Posterior cingulate gyrus (tissue), 11 donors: ENCODE measurements at regions not wholly inside any gene's neighbourhood (a gene's known extent, or its start where the extent isn't known, plus 50 kb on each side); places are given as distances from the start of the nearest gene placed in this dataset.
"Not testable (repeated sequence)": the region's sequence is repeated elsewhere in the genome, so short reads cannot be mapped to it uniquely, and the experiment has no call there.

Source experiments
- DNase-seq, 10 donors: peaks; one replicate each; pipeline versions ENCODE4 v3.0.0 to v3.0.0-alpha.2; 2020 to 2021; ENCODE audit warnings: mixed read lengths in 3 of 10
- intact Hi-C: fragments of 100-400 bp; cut with DNase I; formaldehyde crosslinking; loops from one replicate; pipeline ENCODE4 v1.15.1; 2023

DNA sequence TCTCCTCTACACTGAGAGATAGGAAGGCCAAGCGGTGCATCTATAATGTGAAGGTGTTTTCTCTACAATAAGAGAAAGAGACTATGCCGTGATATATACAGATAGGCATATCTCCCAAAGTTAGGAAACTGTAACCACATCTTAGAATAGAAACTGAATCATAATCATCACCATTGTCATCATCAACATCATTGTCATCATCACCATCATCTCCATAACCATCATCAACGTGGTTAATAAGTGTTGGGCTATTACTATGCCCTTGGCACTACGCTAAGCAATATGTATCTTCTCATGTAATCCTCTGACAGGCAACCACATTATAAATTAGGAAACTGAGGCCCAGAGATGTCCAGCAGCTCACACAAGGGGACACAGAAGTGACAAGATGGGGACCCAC is 369.9 kb downstream of the ANAPC1 start:
- DNase-seq, intact Hi-C loops: not testable (repeated sequence)

- DNase-seq, intact Hi-C loops: not testable (repeated sequence)
These were observed 366.8 kb downstream of the ANAPC1 start for GRCh38 chr2:111517050-111517720.

GRCh38 chr2:111517721-111518053 is 366.3 kb downstream of the ANAPC1 start:
- intact Hi-C loops, DNase-seq: not testable (repeated sequence)

DNA sequence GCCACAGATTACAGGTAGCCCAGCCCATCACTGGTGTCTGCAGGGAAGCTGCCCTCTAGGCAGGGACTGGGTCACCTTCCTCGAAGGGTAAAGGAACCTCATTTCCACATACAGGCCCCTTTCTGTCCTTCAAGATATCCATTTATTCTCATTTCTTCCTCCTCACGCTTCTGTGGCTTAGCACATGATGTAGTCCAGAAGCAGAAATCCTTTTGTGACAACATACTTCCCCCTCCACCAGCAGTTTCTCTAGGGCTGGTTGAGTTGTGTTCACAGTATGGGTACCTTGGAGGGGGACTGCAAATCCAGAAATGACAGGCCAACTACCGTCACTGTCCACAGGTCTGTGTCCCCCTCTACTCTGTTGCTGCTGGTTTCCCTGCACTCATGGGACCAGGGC is 364.9 kb downstream of the ANAPC1 start:
- intact Hi-C loops, result no loop called here
- DNase-seq, result no peak

GRCh38 chr2:111522231-111522768 is 361.7 kb downstream of the ANAPC1 start:
- no peak for DNase-seq
- intact Hi-C loops, result no loop called here

- intact Hi-C loops, result no loop called here
- peak in 1 of 10 donors; percentile 79 for DNase-seq
These were observed 361.0 kb downstream of the ANAPC1 start for GRCh38 chr2:111523009-111523408.

- DNase-seq, intact Hi-C loops: not testable (repeated sequence)
These were observed 359.0 kb downstream of the ANAPC1 start for GRCh38 chr2:111525026-111525425.

- DNase-seq, intact Hi-C loops: not testable (repeated sequence)
These were observed 357.9 kb downstream of the ANAPC1 start for GRCh38 chr2:111526041-111526639.

GRCh38 chr2:111527707-111528400 is 356.1 kb downstream of the ANAPC1 start:
- DNase-seq, intact Hi-C loops: not testable (repeated sequence)

- intact Hi-C loops, DNase-seq: not testable (repeated sequence)
These were observed 355.0 kb downstream of the ANAPC1 start for GRCh38 chr2:111529022-111529421.

GRCh38 chr2:111530239-111530965 is 353.6 kb downstream of the ANAPC1 start:
- intact Hi-C loops, DNase-seq: not testable (repeated sequence)

DNA sequence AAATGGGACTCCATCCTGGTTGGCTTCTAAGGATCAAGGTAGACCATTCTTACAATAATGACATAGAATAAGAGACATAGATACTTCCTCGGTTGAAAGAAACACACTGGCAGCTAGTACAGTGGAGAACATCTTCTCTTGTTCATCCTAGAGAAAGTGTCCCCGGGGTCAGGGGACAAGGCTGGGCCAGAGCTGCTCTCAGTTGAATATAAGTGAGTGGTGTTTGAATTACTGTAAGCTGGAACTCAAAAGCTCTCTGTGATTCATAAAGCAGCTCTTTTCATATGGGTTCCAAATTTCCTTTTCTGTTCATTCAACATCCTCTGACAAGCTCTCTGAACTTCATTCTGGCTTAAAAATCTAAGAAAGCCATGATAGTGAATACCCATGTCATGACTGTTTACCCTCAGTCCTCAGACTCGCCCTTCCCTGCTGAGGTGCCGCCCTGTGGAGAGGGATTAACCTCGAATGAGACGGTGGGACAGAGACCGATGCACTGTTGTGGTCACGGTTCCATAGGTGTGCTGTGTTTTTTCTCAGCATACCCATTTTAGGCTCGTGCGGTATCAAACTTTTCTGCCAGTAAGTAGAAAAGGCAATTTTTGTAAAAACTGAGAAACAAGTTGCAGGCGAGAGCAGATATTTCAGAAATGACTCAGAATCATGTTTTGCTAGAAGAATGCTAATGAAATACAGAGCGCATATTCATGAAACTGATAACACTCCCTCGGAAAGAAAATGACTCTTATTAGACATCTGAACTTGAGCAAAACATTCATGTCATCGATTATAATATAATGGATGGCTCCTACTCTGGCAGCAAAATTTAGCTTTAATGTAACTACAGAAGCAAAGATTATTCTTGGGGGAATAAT is 351.1 kb downstream of the ANAPC1 start:
- DNase-seq, intact Hi-C loops: not testable (repeated sequence)

DNA sequence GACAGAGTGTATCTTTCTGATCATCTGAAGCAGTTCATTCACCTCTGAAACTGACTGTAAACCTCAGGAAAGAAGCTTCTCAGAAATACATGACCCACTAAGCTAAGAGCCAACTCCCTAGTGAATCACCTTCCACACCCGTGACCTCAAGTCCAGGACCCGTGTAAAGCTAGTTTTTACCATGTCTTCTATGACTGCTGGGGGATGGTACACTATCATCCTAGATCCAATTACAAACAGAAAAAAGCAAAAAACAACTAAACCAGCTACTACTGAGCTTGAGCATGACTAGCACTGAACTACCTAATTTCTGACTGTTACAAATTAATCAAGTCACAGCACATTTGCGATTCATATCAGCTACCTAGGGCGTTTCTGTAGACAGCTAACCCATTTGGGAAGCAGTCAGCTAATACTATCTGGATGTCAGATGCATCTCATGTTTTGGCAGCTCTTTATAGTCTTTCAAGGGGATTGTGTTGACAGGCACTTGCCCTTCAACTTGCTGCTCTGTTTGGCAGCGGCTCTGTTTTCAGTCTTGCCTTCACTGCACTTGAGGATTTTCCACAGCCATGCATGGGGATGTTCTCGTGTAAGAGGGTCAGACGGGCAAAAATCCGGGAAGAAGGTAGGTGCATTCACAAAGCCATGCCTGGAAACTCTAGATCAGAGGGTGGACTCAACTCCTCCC is 350.3 kb downstream of the ANAPC1 start:
- DNase-seq, intact Hi-C loops: not testable (repeated sequence)

DNA sequence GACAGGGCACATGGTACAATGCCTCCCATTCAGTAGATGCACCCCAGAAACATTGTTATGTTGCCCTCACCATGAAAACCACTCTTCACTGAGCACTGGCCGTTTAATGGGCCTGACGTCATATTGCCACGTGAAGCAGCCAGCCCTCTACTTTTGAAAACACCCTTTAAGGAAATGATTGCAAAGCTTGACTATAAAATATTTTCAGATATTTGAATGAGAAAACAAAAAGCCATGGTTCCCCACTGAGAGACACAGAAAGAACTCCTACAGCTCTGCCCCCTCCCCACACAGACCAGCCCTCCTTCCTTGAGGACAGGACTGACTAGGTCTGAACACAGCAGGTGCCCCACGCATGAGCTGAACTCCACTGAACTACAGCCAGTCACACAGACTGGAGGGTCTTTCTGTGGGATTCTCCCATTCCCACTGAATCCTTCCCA is 349.1 kb downstream of the ANAPC1 start:
- DNase-seq, result peak in 2 of 10 donors; percentile 20
- intact Hi-C loops, result no loop called here

GRCh38 chr2:111535404-111535803 is 348.6 kb downstream of the ANAPC1 start:
- no peak for DNase-seq
- intact Hi-C loops, result no loop called here

GRCh38 chr2:111537078-111537655 is 346.8 kb downstream of the ANAPC1 start:
- DNase-seq, result no peak
- intact Hi-C loops, result no loop called here

DNA sequence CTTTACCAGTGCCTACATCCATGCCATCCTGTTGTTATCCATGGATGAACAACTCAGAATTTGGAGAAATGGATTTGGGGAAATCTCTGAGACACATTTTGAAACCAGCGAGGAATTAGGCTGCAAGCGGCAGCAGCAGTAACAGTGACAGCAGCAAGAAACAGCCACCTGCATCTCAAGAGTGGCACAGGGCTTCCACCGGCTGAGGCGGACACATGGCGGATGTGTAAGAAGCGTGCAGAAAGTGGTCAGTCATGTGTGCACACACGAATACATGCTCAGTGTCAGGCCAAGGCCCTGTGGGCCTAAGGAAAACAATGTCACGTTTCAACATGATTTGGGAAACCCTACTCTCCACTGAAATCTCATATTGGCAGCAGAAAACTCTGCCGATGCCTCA is 344.0 kb downstream of the ANAPC1 start:
- intact Hi-C loops, DNase-seq: not testable (repeated sequence)

GRCh38 chr2:111542120-111542774 is 341.7 kb downstream of the ANAPC1 start:
- intact Hi-C loops, DNase-seq: not testable (repeated sequence)
